Keratinocyte (primary cell): ENCODE measurements at regions not wholly inside any gene's neighbourhood (a gene's known extent, or its start where the extent isn't known, plus 50 kb on each side); places are given as distances from the start of the nearest gene placed in this dataset.

Experiments used
- CTCF ChIP-seq, 3 experiments: IDR thresholded peaks in 1 of 3; conservative IDR thresholded peaks in 1 of 3; optimal IDR thresholded peaks in 1 of 3; 2 replicates in 2 of 3; 3 replicates in 1 of 3; pipeline versions ENCODE3 to v1.5.1; 2011; ENCODE audit warnings: low read length in 3 of 3, mild to moderate bottlenecking in 3 of 3, moderate library complexity in 2 of 3, control low read depth in 1 of 3, inconsistent platforms in 1 of 3; ENCODE audit not compliant: insufficient read depth in 2 of 3; ENCODE audit errors: extremely low read depth in 1 of 3
- EZH2 ChIP-seq: IDR thresholded peaks from one replicate; pipeline ENCODE4 v1.6.1; 2012; ENCODE audit warnings: inconsistent platforms, mild to moderate bottlenecking, low read length, moderate library complexity

GRCh38 chr4:59387759-59388758 lies 1812.1 kb upstream of the ADGRL3 start:
- no peak for TF ChIP-seq CTCF (optimal IDR thresholded peaks at IDR 0.05 in 1 of 3, IDR thresholded peaks at IDR 0.05 in 1 of 3, conservative IDR thresholded peaks at IDR 0.05 in 1 of 3; ENCODE audit: extremely low read depth in 1 of 3, insufficient read depth in 2 of 3, low read length in 3 of 3)
- TF ChIP-seq EZH2, result no peak
